Mesenchymal stem cell (in vitro differentiated cells and primary cell): ENCODE measurements at regions not wholly inside any gene's neighbourhood (a gene's known extent, or its start where the extent isn't known, plus 50 kb on each side); places are given as distances from the start of the nearest gene placed in this dataset.
"Not testable (repeated sequence)": the region's sequence is repeated elsewhere in the genome, so short reads cannot be mapped to it uniquely, and the experiment has no call there.

Experiments used
- DNase-seq: peaks from one replicate; pipeline ENCODE4 v3.0.0-alpha.2; 2013
- H2AFZ ChIP-seq: one replicate; pipeline ENCODE4 v1.6.1; 2013; ENCODE audit warnings: low read depth, mild to moderate bottlenecking, control low read depth, inconsistent platforms, low read length, moderate library complexity
- H2AK5ac ChIP-seq: 2 replicates; pipeline ENCODE4 v1.6.1; 2013; ENCODE audit warnings: low read length, moderate library complexity, mild to moderate bottlenecking, inconsistent platforms; ENCODE audit not compliant: severe bottlenecking
- H2BK120ac ChIP-seq: one replicate; pipeline ENCODE4 v1.6.1; 2013; ENCODE audit warnings: low read depth, mild to moderate bottlenecking, inconsistent platforms, low read length, moderate library complexity
- H2BK12ac ChIP-seq, 2 experiments: one replicate each; pipeline ENCODE4 v1.6.1; 2013; ENCODE audit warnings: inconsistent platforms in 2 of 2, low read length in 2 of 2, mild to moderate bottlenecking in 2 of 2, moderate library complexity in 2 of 2, control low read depth in 1 of 2
- H2BK15ac ChIP-seq: one replicate; pipeline ENCODE4 v1.6.1; 2013; ENCODE audit warnings: mild to moderate bottlenecking, low read depth, inconsistent platforms; ENCODE audit not compliant: poor library complexity, severe bottlenecking
- H2BK5ac ChIP-seq: 2 replicates; pipeline ENCODE4 v1.6.1; 2013; ENCODE audit warnings: low read depth, mild to moderate bottlenecking, low read length, control low read depth, inconsistent platforms; ENCODE audit not compliant: poor library complexity, severe bottlenecking
- H3K14ac ChIP-seq, 2 experiments: one replicate each; pipeline ENCODE4 v1.6.1; 2013; ENCODE audit warnings: inconsistent platforms in 2 of 2, low read length in 2 of 2, control low read depth in 1 of 2, mild to moderate bottlenecking in 1 of 2, moderate library complexity in 1 of 2
- H3K18ac ChIP-seq, 2 experiments: one replicate each; pipeline ENCODE4 v1.6.1; 2013; ENCODE audit warnings: inconsistent platforms in 2 of 2, low read length in 2 of 2, control low read depth in 1 of 2, low read depth in 1 of 2, mild to moderate bottlenecking in 1 of 2
- H3K23ac ChIP-seq, 2 experiments: one replicate each; pipeline ENCODE4 v1.6.1; 2013; ENCODE audit warnings: inconsistent platforms in 2 of 2, low read length in 2 of 2, mild to moderate bottlenecking in 2 of 2, moderate library complexity in 2 of 2, control low read depth in 1 of 2
- H3K27ac ChIP-seq: 2 replicates; pipeline ENCODE4 v1.5.1; 2013; ENCODE audit warnings: mild to moderate bottlenecking, moderate library complexity, low read length, control low read depth, inconsistent platforms; ENCODE audit not compliant: poor library complexity, severe bottlenecking
- H3K27me3 ChIP-seq, 2 experiments: 2 replicates each; pipeline versions ENCODE4 v1.6.1 to v1.7.0; 2013; ENCODE audit warnings: low read length in 2 of 2, mild to moderate bottlenecking in 2 of 2, moderate library complexity in 2 of 2, control low read depth in 1 of 2, inconsistent platforms in 1 of 2; ENCODE audit not compliant: control insufficient read depth in 1 of 2, insufficient read depth in 1 of 2
- H3K36me3 ChIP-seq, 2 experiments: 2 replicates each; pipeline versions ENCODE4 v1.6.1 to v1.7.0; 2013; ENCODE audit warnings: low read length in 2 of 2, control low read depth in 1 of 2, inconsistent platforms in 1 of 2, low read depth in 1 of 2, mild to moderate bottlenecking in 1 of 2; ENCODE audit not compliant: insufficient read depth in 2 of 2, control insufficient read depth in 1 of 2
- H3K4ac ChIP-seq, 2 experiments: one replicate each; pipeline ENCODE4 v1.6.1; 2013; ENCODE audit warnings: inconsistent platforms in 2 of 2, low read length in 2 of 2, mild to moderate bottlenecking in 2 of 2, moderate library complexity in 2 of 2, control low read depth in 1 of 2, low read depth in 1 of 2
- H3K4me1 ChIP-seq: 2 replicates; pipeline ENCODE4 v1.6.1; 2013; ENCODE audit warnings: low read depth, low read length, control low read depth; ENCODE audit not compliant: control insufficient read depth, insufficient read depth
- H3K4me2 ChIP-seq: 2 replicates; pipeline ENCODE4 v1.6.1; 2013; ENCODE audit warnings: low read length, mild to moderate bottlenecking, inconsistent platforms; ENCODE audit not compliant: poor library complexity, severe bottlenecking
- H3K4me3 ChIP-seq, 2 experiments: 2 replicates each; pipeline versions ENCODE4 v1.5.1 to v1.7.0; 2013; ENCODE audit warnings: low read length in 2 of 2, mild to moderate bottlenecking in 2 of 2, control low read depth in 1 of 2, low read depth in 1 of 2; ENCODE audit not compliant: insufficient read depth in 1 of 2
- H3K79me1 ChIP-seq: replicated peaks from 2 replicates; pipeline ENCODE4 v1.6.1; 2013; ENCODE audit warnings: mild to moderate bottlenecking, control low read depth, low read length, inconsistent platforms; ENCODE audit not compliant: poor library complexity, severe bottlenecking
- H3K9ac ChIP-seq: 2 replicates; pipeline ENCODE4 v1.7.0; 2013; ENCODE audit warnings: mild to moderate bottlenecking, low read length, moderate library complexity
- H3K9me3 ChIP-seq: 2 replicates; pipeline ENCODE4 v1.7.0; 2013; ENCODE audit warnings: mild to moderate bottlenecking, low read length; ENCODE audit not compliant: control insufficient read depth
- H4K8ac ChIP-seq: one replicate; pipeline ENCODE4 v1.6.1; 2013; ENCODE audit warnings: inconsistent platforms, mild to moderate bottlenecking, low read length, moderate library complexity
- H4K91ac ChIP-seq: one replicate; pipeline ENCODE4 v1.6.1; 2013; ENCODE audit warnings: mild to moderate bottlenecking, low read length, inconsistent platforms
- WGBS: methylation state at CpG from one replicate; pipeline ENCODE4 v1.1.7; 2013; ENCODE audit warnings: mixed read lengths; 5-methylcytosine and 5-hydroxymethylcytosine counted together

DNA sequence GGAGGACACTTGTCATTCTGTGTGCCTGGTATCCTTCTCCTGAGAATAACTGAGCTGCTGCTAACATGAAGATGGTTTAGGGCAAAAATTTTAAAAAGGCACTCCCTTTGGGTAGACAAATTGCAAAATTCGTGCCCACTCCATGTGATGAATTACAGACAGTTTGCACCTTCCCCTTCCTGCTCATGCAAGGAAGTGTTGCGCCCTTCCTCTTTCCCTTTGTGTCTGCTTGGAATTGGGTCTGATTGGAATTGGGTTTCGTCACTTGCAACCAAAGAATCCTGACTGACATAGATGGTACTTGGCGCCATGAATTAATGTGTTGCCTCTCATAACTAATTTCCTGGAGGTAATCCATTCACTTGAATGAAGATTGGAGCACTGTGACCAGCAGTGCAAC, 62.3 kb upstream of the SHLD1 start:
- H3K4me1 ChIP-seq, result no peaks in the 10 kb centered on the region
- DNase-seq, result no peak
- H3K23ac ChIP-seq, result no peak overlapping the region
- no peak overlapping the region for H2BK120ac ChIP-seq
- no peaks in the 10 kb centered on the region for H3K79me1 ChIP-seq
- H2AK5ac ChIP-seq, result no peak overlapping the region
- no peak overlapping the region for H3K4me3 ChIP-seq
- H3K27ac ChIP-seq, result no peak overlapping the region
- H3K4ac ChIP-seq, result no peak overlapping the region
- H2BK12ac ChIP-seq, result no peak overlapping the region
- no peak overlapping the region for H2BK5ac ChIP-seq
- H4K91ac ChIP-seq, result no peak overlapping the region
- H3K14ac ChIP-seq, result no peak overlapping the region
- no peaks in the 10 kb centered on the region for H3K9me3 ChIP-seq
- WGBS, result 97% methylated on average over 4 of the region's 4 CpGs
- H3K36me3 ChIP-seq, result no peaks in the 10 kb centered on the region
- H3K9ac ChIP-seq, result no peak overlapping the region
- no peak overlapping the region for H3K4me2 ChIP-seq
- H4K8ac ChIP-seq, result no peak overlapping the region
- no peak overlapping the region for H2AFZ ChIP-seq
- no peaks in the 10 kb centered on the region for H3K27me3 ChIP-seq
- H2BK15ac ChIP-seq, result no peak overlapping the region
- H3K18ac ChIP-seq, result no peak overlapping the region

DNA sequence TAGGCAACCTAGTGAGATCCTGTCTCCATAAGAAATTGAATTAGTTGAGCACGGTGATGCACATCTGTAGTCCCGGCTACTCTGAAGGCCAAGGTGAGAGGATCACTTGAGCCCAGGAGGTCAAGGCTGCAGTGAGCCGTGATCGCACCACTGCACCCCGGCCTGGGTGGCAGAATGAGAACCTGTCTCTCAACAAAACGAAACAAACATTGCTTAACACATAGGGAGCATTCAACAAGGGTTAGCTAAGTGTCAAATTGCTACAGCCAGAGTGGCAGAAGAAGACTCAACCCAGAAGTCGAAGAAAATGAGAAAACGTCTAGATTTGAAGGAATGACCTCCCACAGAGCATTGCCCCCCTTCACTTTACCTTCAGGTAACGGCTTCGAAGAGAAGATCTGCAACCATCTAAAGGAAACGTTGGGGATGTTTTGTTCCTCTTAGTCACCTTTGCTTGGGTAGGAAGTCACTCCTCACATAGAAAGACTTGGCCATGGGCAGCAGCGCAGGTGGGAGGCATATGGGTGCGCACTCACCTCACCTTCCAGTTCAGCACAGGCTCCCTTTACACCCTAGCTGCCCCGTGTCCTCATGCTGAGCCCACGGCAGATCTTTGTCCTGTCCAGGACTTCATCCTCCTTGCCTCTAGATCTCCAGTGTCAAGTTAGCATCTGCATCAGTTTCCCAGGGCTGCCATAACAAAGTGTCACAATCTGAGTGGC, 63.7 kb upstream of the SHLD1 start:
- WGBS, result 94% methylated on average over 15 of the region's 15 CpGs
- no peak overlapping the region for H3K18ac ChIP-seq
- no peak for DNase-seq

DNA sequence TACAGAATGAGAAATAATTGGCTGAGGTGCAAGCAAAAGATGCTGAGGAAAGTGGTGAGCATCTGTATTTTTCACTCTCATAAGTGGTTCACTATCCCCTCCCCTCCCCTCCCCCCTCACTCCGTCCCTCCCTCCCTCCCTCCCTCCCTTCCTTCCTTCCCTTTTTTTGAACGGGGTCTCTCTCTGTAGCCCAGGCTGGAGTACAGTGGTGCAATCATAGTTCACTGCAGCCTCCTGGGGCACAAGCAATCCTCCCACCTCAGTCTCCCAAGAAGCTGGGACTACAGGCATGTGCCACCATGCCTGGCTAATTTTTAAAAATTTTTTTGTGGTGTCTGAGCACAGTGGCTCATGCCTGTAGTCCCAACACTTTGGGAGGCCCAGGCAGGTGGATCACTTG, 67.6 kb upstream of the SHLD1 start:
- H2BK12ac ChIP-seq, H3K9me3 ChIP-seq, H3K27me3 ChIP-seq, H3K79me1 ChIP-seq, H3K18ac ChIP-seq, H2BK5ac ChIP-seq, H2BK120ac ChIP-seq, H3K36me3 ChIP-seq, H3K4me1 ChIP-seq, H4K8ac ChIP-seq, H3K23ac ChIP-seq, H2BK15ac ChIP-seq, H3K4ac ChIP-seq, H3K9ac ChIP-seq, H3K14ac ChIP-seq, H4K91ac ChIP-seq, H2AFZ ChIP-seq, DNase-seq, H3K27ac ChIP-seq, H3K4me3 ChIP-seq, H2AK5ac ChIP-seq, H3K4me2 ChIP-seq: not testable (repeated sequence)
- whole genome bisulfite sequencing, result 63% methylated on average over 1 of the region's 2 CpGs

More for the DNA sequence above, 63.7 kb upstream of the SHLD1 start:
- Histone ChIP-seq H3K9me3 (no peaks in the 10 kb centered on the region), H2AK5ac (no peak overlapping the region), H2BK5ac (no peak overlapping the region), H4K91ac (no peak overlapping the region), H3K4me1 (no peaks in the 10 kb centered on the region), H3K27ac (no peak overlapping the region), H3K9ac (no peak overlapping the region), H3K23ac (no peak overlapping the region), H2BK12ac (no peak overlapping the region), H2BK15ac (no peak overlapping the region), H3K14ac (no peak overlapping the region), H2BK120ac (no peak overlapping the region), H3K36me3 (no peaks in the 10 kb centered on the region), H2AFZ (no peak overlapping the region), H3K27me3 (no peaks in the 10 kb centered on the region), H3K4me2 (no peak overlapping the region), H3K4me3 (no peak overlapping the region), H3K4ac (no peak overlapping the region), H3K79me1 (no peaks in the 10 kb centered on the region), H4K8ac (no peak overlapping the region)

GRCh38 chr20:5680192-5680591, 69.4 kb upstream of the GPCPD1 start:
- Histone ChIP-seq H2AFZ (no peak overlapping the region), H3K27me3 (no peaks in the 10 kb centered on the region), H2BK12ac (no peak overlapping the region), H3K9ac (no peak overlapping the region), H4K91ac (no peak overlapping the region), H3K18ac (no peak overlapping the region), H3K27ac (no peak overlapping the region), H3K14ac (no peak overlapping the region), H3K79me1 (no peaks in the 10 kb centered on the region), H2BK5ac (no peak overlapping the region), H3K36me3 (no peaks in the 10 kb centered on the region), H3K4me1 (no peaks in the 10 kb centered on the region), H3K9me3 (no peaks in the 10 kb centered on the region), H2BK15ac (no peak overlapping the region), H3K23ac (no peak overlapping the region), H3K4me3 (no peak overlapping the region), H4K8ac (no peak overlapping the region), H2BK120ac (no peak overlapping the region), H3K4ac (no peak overlapping the region), H3K4me2 (no peak overlapping the region), H2AK5ac (no peak overlapping the region)
- DNase-seq, result no peak
